OCI-LY3 (cell line): ENCODE measurements at regions not wholly inside any gene's neighbourhood (a gene's known extent, or its start where the extent isn't known, plus 50 kb on each side); places are given as distances from the start of the nearest gene placed in this dataset.

Source experiments
- H2AFZ ChIP-seq: fragments of 200-600, 300-600 bp; shearing (Covaris generic); 2 replicates; pipeline ENCODE4 v1.6.0; 2014; ENCODE audit warnings: antibody characterized with exemption, low read depth, low read length
- H3K27ac ChIP-seq: fragments of 200-600, 300-600 bp; sonication (generic); 2 replicates; pipeline ENCODE4 v1.5.1; 2014; ENCODE audit warnings: mild to moderate bottlenecking, low read length, moderate library complexity, mixed read lengths
- H3K27me3 ChIP-seq: fragments of 200-600, 300-600 bp; sonication (generic); 2 replicates; pipeline ENCODE4 v1.6.1; 2014; ENCODE audit warnings: low read depth, low read length, mixed read lengths
- H3K36me3 ChIP-seq: fragments of 200-600, 300-600 bp; sonication (generic); replicated peaks from 2 replicates; pipeline ENCODE3; 2014; ENCODE audit warnings: low read depth, low read length, mixed read lengths
- H3K4me1 ChIP-seq: fragments of 300-600, 200-600 bp; sonication (generic); 2 replicates; pipeline ENCODE4 v1.6.1; 2014; ENCODE audit warnings: low read length, mixed read lengths
- H3K4me2 ChIP-seq: fragments of 200-600, 300-600 bp; sonication (generic); 2 replicates; pipeline ENCODE4 v1.6.1; 2014; ENCODE audit warnings: low read length, mixed read lengths
- H3K4me3 ChIP-seq: fragments of 300-600, 200-600 bp; sonication (generic); 2 replicates; pipeline ENCODE4 v1.5.1; 2014; ENCODE audit warnings: antibody characterized with exemption, mild to moderate bottlenecking, low read length, moderate library complexity
- H3K79me2 ChIP-seq: fragments of 300-600, 200-600 bp; shearing (Covaris generic); 2 replicates; pipeline ENCODE4 v1.6.1; 2014; ENCODE audit warnings: mild to moderate bottlenecking, low read length, mixed read lengths
- H3K9ac ChIP-seq: fragments of 300-600, 200-600 bp; shearing (Covaris generic); 2 replicates; pipeline ENCODE4 v1.6.0; 2014; ENCODE audit warnings: mild to moderate bottlenecking, low read length, moderate library complexity
- H3K9me3 ChIP-seq: fragments of 200-600, 300-600 bp; shearing (Covaris generic); 2 replicates; pipeline ENCODE4 v1.6.1; 2014; ENCODE audit warnings: low read length, mixed read lengths; ENCODE audit not compliant: insufficient read depth
- H4K20me1 ChIP-seq: fragments of 200-600, 300-600 bp; sonication (generic); 2 replicates; pipeline ENCODE4 v1.6.1; 2016; ENCODE audit warnings: low read length, mixed read lengths; ENCODE audit not compliant: insufficient read depth
- EZH2phosphoT487 ChIP-seq: fragments of 200-600 bp; shearing (Covaris generic); IDR thresholded peaks from 2 replicates; pipeline ENCODE4 v1.6.1; 2018; ENCODE audit warnings: antibody characterized with exemption, mixed run types, low read depth
- TF ChIP-seq, protein P1 (sequence below): fragments of 200-600, 300-600 bp; sonication (generic); IDR thresholded peaks from 2 replicates; pipeline ENCODE4 v1.5.1; 2014; ENCODE audit warnings: antibody characterized with exemption, low read length, low read depth

GRCh38 chr17:34820248-34820801 lies 140.9 kb downstream of the CCT6B start:
- Histone ChIP-seq H3K4me2 (no peak overlapping the region), H2AFZ (no peak overlapping the region), H3K27ac (no peak overlapping the region), H3K27me3 (peaks cover 27% of the 10 kb centered on the region), H3K9ac (no peak overlapping the region), H3K9me3 (no peaks in the 10 kb centered on the region), H4K20me1 (no peaks in the 10 kb centered on the region), H3K4me3 (no peak overlapping the region), H3K79me2 (no peaks in the 10 kb centered on the region), H3K4me1 (no peaks in the 10 kb centered on the region), H3K36me3 (no peaks in the 10 kb centered on the region)
- TF ChIP-seq EZH2phosphoT487 = no peak
- TF ChIP-seq, protein P1, sequence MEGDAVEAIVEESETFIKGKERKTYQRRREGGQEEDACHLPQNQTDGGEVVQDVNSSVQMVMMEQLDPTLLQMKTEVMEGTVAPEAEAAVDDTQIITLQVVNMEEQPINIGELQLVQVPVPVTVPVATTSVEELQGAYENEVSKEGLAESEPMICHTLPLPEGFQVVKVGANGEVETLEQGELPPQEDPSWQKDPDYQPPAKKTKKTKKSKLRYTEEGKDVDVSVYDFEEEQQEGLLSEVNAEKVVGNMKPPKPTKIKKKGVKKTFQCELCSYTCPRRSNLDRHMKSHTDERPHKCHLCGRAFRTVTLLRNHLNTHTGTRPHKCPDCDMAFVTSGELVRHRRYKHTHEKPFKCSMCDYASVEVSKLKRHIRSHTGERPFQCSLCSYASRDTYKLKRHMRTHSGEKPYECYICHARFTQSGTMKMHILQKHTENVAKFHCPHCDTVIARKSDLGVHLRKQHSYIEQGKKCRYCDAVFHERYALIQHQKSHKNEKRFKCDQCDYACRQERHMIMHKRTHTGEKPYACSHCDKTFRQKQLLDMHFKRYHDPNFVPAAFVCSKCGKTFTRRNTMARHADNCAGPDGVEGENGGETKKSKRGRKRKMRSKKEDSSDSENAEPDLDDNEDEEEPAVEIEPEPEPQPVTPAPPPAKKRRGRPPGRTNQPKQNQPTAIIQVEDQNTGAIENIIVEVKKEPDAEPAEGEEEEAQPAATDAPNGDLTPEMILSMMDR = no peak

GRCh38 chr17:34817252-34818035 lies 143.8 kb downstream of the CCT6B start:
- Histone ChIP-seq H3K4me2 (no peak overlapping the region), H3K79me2 (no peaks in the 10 kb centered on the region), H3K4me3 (no peak overlapping the region), H3K9ac (no peak overlapping the region), H3K27ac (no peak overlapping the region), H4K20me1 (no peaks in the 10 kb centered on the region), H3K27me3 (peaks cover 18% of the 10 kb centered on the region), H3K4me1 (no peaks in the 10 kb centered on the region), H3K36me3 (no peaks in the 10 kb centered on the region), H2AFZ (no peak overlapping the region), H3K9me3 (no peaks in the 10 kb centered on the region)
- TF ChIP-seq, protein P1 = no peak
- TF ChIP-seq EZH2phosphoT487 = no peak

- Histone ChIP-seq H3K79me2 (no peaks in the 10 kb centered on the region), H3K27me3 (peaks cover 15% of the 10 kb centered on the region), H3K4me1 (no peaks in the 10 kb centered on the region), H3K4me2 (no peak overlapping the region), H4K20me1 (no peaks in the 10 kb centered on the region), H3K4me3 (no peak overlapping the region), H3K9me3 (no peaks in the 10 kb centered on the region), H3K27ac (no peak overlapping the region), H3K36me3 (no peaks in the 10 kb centered on the region), H2AFZ (no peak overlapping the region), H3K9ac (no peak overlapping the region)
- TF ChIP-seq, protein P1 = no peak
- no peak for TF ChIP-seq EZH2phosphoT487
These were observed 144.4 kb downstream of the CCT6B start for GRCh38 chr17:34816848-34817247.

DNA sequence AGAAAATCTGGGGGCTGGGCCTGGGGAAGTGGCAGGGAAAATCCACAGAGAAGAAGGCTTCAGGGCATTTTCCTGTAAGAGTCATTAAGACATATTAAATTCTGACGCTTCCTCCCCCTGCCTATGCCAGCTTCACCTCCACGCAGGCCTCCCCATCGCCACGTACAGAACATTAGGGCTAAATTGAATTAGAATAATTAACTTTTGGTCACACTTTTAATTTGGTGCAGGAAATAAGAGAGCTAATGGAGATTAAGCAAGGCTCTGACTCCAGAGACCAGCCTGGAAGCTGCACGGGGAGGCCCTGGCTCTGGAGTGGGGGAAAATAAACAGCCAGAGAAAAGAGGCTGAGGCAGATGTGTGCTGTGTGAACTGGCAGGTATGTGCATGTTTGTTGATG lies 148.0 kb downstream of the CCT6B start:
- no peaks in the 10 kb centered on the region for H3K4me1 ChIP-seq
- H3K4me3 ChIP-seq = no peak overlapping the region
- TF ChIP-seq EZH2phosphoT487 = no peak
- TF ChIP-seq, protein P1 = no peak
- no peaks in the 10 kb centered on the region for H3K9me3 ChIP-seq
- H3K9ac ChIP-seq = no peak overlapping the region
- H3K4me2 ChIP-seq = no peak overlapping the region
- no peaks in the 10 kb centered on the region for H4K20me1 ChIP-seq
- no peak overlapping the region for H2AFZ ChIP-seq
- peaks cover 26% of the 10 kb centered on the region for H3K27me3 ChIP-seq
- no peak overlapping the region for H3K27ac ChIP-seq
- no peaks in the 10 kb centered on the region for H3K36me3 ChIP-seq
- H3K79me2 ChIP-seq = no peaks in the 10 kb centered on the region
